Breast epithelium (tissue), 4 donors: ENCODE measurements at regions not wholly inside any gene's neighbourhood (a gene's known extent, or its start where the extent isn't known, plus 50 kb on each side); places are given as distances from the start of the nearest gene placed in this dataset.
"Not testable (repeated sequence)": the region's sequence is repeated elsewhere in the genome, so short reads cannot be mapped to it uniquely, and the experiment has no call there.

Source experiments
- DNase-seq, 2 donors: peaks; one replicate each; pipeline ENCODE4 v3.0.0-alpha.2; 2019; ENCODE audit warnings: low spot score in 2 of 2
- H3K27ac ChIP-seq, 2 donors: fragments of 200-600 bp; sonication (generic) in 1 of 2; one replicate each; pipeline ENCODE4 v1.5.1; 2016 to 2019; ENCODE audit warnings: mild to moderate bottlenecking in 1 of 2
- H3K27me3 ChIP-seq, 2 donors: fragments of 200-600 bp; sonication (generic) in 1 of 2; one replicate each; pipeline versions ENCODE4 v1.5.1 to v1.6.0; 2017 to 2019; ENCODE audit warnings: control low read depth in 1 of 2, mild to moderate bottlenecking in 1 of 2
- H3K36me3 ChIP-seq: fragments of 200-600 bp; one replicate; pipeline ENCODE4 v1.5.1; 2019
- H3K4me1 ChIP-seq, 2 donors: fragments of 200-600 bp; sonication (generic); one replicate each; pipeline ENCODE4 v1.5.1; 2016 to 2019; ENCODE audit warnings: control low read depth in 1 of 2
- H3K4me3 ChIP-seq, 3 donors: fragments of 200-600 bp; sonication (generic); 1 replicate in 2 of 3; 2 replicates in 1 of 3; pipeline ENCODE4 v1.5.1; 2016 to 2019; ENCODE audit warnings: mild to moderate bottlenecking in 3 of 3, moderate library complexity in 2 of 3
- H3K9me3 ChIP-seq, 2 donors: fragments of 200-600 bp; sonication (generic) in 1 of 2; one replicate each; pipeline ENCODE4 v1.5.1; 2016 to 2019; ENCODE audit warnings: control low read depth in 1 of 2
- CTCF ChIP-seq, 3 donors: fragments of 450-650 bp; IDR thresholded peaks; one replicate each; pipeline ENCODE4 v1.5.1; 2016 to 2017; ENCODE audit warnings: antibody characterized with exemption in 3 of 3, mild to moderate bottlenecking in 3 of 3, moderate library complexity in 3 of 3
- POLR2A ChIP-seq: fragments of 450-650 bp; IDR thresholded peaks from one replicate; pipeline ENCODE4 v1.6.1; 2016; ENCODE audit warnings: antibody characterized with exemption, mild to moderate bottlenecking, moderate library complexity
- POLR2AphosphoS5 ChIP-seq, 3 donors: sonication (generic); formaldehyde crosslinking; IDR thresholded peaks; one replicate each; pipeline ENCODE4 v1.6.1; 2017; ENCODE audit warnings: antibody characterized with exemption in 3 of 3
- intact Hi-C: fragments of 100-400 bp; cut with DNase I; formaldehyde crosslinking; loops from one replicate; pipeline ENCODE4 v1.15.1; 2023; ENCODE audit warnings: low total_unique reads

- no peak for TF ChIP-seq CTCF (IDR thresholded peaks at IDR 0.05)
- TF ChIP-seq POLR2A: no peak
- H3K4me1 ChIP-seq: no peaks in the 10 kb centered on the region
- H3K27me3 ChIP-seq: no peaks in the 10 kb centered on the region
- H3K27ac ChIP-seq: no peak overlapping the region
- H3K9me3 ChIP-seq: no peaks in the 10 kb centered on the region
- intact Hi-C loops: no loop called here
- no peak for DNase-seq
- no peaks in the 10 kb centered on the region for H3K36me3 ChIP-seq
- H3K4me3 ChIP-seq: no peak overlapping the region
These were observed 172.8 kb downstream of the LRIG3 start for GRCh38 chr12:58747533-58747932.

- intact Hi-C loops: no loop called here
- H3K27ac ChIP-seq: no peak overlapping the region
These were observed 169.8 kb downstream of the LRIG3 start for GRCh38 chr12:58750484-58750883.

GRCh38 chr12:58757422-58757821 lies 162.9 kb downstream of the LRIG3 start:
- no peak overlapping the region for H3K27ac ChIP-seq
- H3K4me1 ChIP-seq: no peaks in the 10 kb centered on the region
- intact Hi-C loops: no loop called here
- no peaks in the 10 kb centered on the region for H3K27me3 ChIP-seq
- TF ChIP-seq POLR2AphosphoS5 (IDR thresholded peaks at IDR 0.05): no peak
- no peak for TF ChIP-seq CTCF (IDR thresholded peaks at IDR 0.05)
- TF ChIP-seq POLR2A: no peak
- H3K4me3 ChIP-seq: no peak overlapping the region
- no peaks in the 10 kb centered on the region for H3K36me3 ChIP-seq
- no peak for DNase-seq
- no peaks in the 10 kb centered on the region for H3K9me3 ChIP-seq

More at GRCh38 chr12:58750484-58750883, 169.8 kb downstream of the LRIG3 start:
- TF ChIP-seq CTCF (IDR thresholded peaks at IDR 0.05) (no peak), POLR2A (no peak), POLR2AphosphoS5 (IDR thresholded peaks at IDR 0.05) (no peak)
- H3K27me3 ChIP-seq: no peaks in the 10 kb centered on the region
- DNase-seq: no peak
- no peaks in the 10 kb centered on the region for H3K36me3 ChIP-seq
- no peak overlapping the region for H3K4me3 ChIP-seq
- H3K9me3 ChIP-seq: no peaks in the 10 kb centered on the region
- H3K4me1 ChIP-seq: no peaks in the 10 kb centered on the region

GRCh38 chr12:58759745-58760144 lies 160.6 kb downstream of the LRIG3 start:
- DNase-seq, H3K27ac ChIP-seq, H3K27me3 ChIP-seq, H3K9me3 ChIP-seq, H3K4me3 ChIP-seq, H3K36me3 ChIP-seq, H3K4me1 ChIP-seq, intact Hi-C loops: not testable (repeated sequence)

- Histone ChIP-seq H3K9me3 (no peaks in the 10 kb centered on the region), H3K4me3 (no peak overlapping the region), H3K36me3 (no peaks in the 10 kb centered on the region), H3K27ac (no peak overlapping the region), H3K4me1 (no peaks in the 10 kb centered on the region), H3K27me3 (no peaks in the 10 kb centered on the region)
- intact Hi-C loops: no loop called here
- DNase-seq: no peak
- no peak for TF ChIP-seq POLR2AphosphoS5 (IDR thresholded peaks at IDR 0.05)
- no peak for TF ChIP-seq CTCF (IDR thresholded peaks at IDR 0.05)
- no peak for TF ChIP-seq POLR2A
These were observed 159.0 kb downstream of the LRIG3 start for GRCh38 chr12:58761308-58761707.
